Mesendoderm (in vitro differentiated cells): ENCODE measurements at regions not wholly inside any gene's neighbourhood (a gene's known extent, or its start where the extent isn't known, plus 50 kb on each side); places are given as distances from the start of the nearest gene placed in this dataset.

ENCODE experiments used
- DNase-seq: peaks from one replicate; pipeline ENCODE4 v3.0.0; 2013
- H2AK5ac ChIP-seq: 2 replicates; pipeline ENCODE4 v1.6.1; 2013; ENCODE audit warnings: low read length, inconsistent platforms
- H2BK120ac ChIP-seq: 2 replicates; pipeline ENCODE4 v1.6.1; 2013; ENCODE audit warnings: low read depth, mild to moderate bottlenecking, low read length, moderate library complexity, mixed read lengths
- H2BK15ac ChIP-seq: replicated peaks from 2 replicates; pipeline ENCODE4 v1.6.1; 2013; ENCODE audit warnings: low read depth, mild to moderate bottlenecking, moderate library complexity
- H2BK5ac ChIP-seq: 2 replicates; pipeline ENCODE4 v1.6.1; 2013; ENCODE audit warnings: low read length, inconsistent platforms
- H3K18ac ChIP-seq: 2 replicates; pipeline ENCODE4 v1.6.1; 2013; ENCODE audit warnings: mild to moderate bottlenecking, low read length, mixed read lengths
- H3K23ac ChIP-seq: one replicate; pipeline ENCODE4 v1.6.1; 2013; ENCODE audit warnings: low read length
- H3K27ac ChIP-seq: 2 replicates; pipeline ENCODE4 v1.5.1; 2013; ENCODE audit warnings: low read depth, mild to moderate bottlenecking, inconsistent platforms, low read length, moderate library complexity
- H3K27me3 ChIP-seq: 2 replicates; pipeline ENCODE4 v1.6.1; 2013; ENCODE audit warnings: low read length, control low read depth, mild to moderate bottlenecking, inconsistent platforms; ENCODE audit not compliant: insufficient read depth, poor library complexity
- H3K36me3 ChIP-seq: 2 replicates; pipeline ENCODE4 v1.6.1; 2013; ENCODE audit warnings: low read length, inconsistent platforms; ENCODE audit not compliant: control insufficient read depth, insufficient read depth
- H3K4ac ChIP-seq: one replicate; pipeline ENCODE4 v1.6.1; 2013; ENCODE audit warnings: low read depth, mild to moderate bottlenecking, low read length, moderate library complexity
- H3K4me1 ChIP-seq: 2 replicates; pipeline ENCODE4 v1.6.1; 2013; ENCODE audit warnings: low read depth, low read length, inconsistent platforms; ENCODE audit not compliant: control insufficient read depth
- H3K4me2 ChIP-seq: 2 replicates; pipeline ENCODE4 v1.6.1; 2013; ENCODE audit warnings: low read length
- H3K4me3 ChIP-seq: 2 replicates; pipeline ENCODE4 v1.5.1; 2013; ENCODE audit warnings: mild to moderate bottlenecking, low read length
- H3K56ac ChIP-seq: one replicate; pipeline ENCODE4 v1.6.1; 2013; ENCODE audit warnings: low read length
- H3K79me1 ChIP-seq: 2 replicates; pipeline ENCODE4 v1.6.1; 2013; ENCODE audit warnings: low read length, inconsistent platforms
- H3K79me2 ChIP-seq: 2 replicates; pipeline ENCODE4 v1.6.1; 2013; ENCODE audit warnings: mild to moderate bottlenecking, low read length; ENCODE audit not compliant: control insufficient read depth, insufficient read depth
- H3K9ac ChIP-seq: 2 replicates; pipeline ENCODE4 v1.6.1; 2013; ENCODE audit warnings: low read length, inconsistent platforms
- H4K5ac ChIP-seq: one replicate; pipeline ENCODE4 v1.6.1; 2013; ENCODE audit warnings: low read length
- H4K8ac ChIP-seq: one replicate; pipeline ENCODE4 v1.6.1; 2013; ENCODE audit warnings: low read depth, mild to moderate bottlenecking, control low read depth, low read length, moderate library complexity
- WGBS: extraction: QIAGEN DNeasy Blood & Tissue Kit; methylation state at CpG from one replicate; pipeline ENCODE4 v1.1.7; 2013; ENCODE audit warnings: low lambda C conversion rate, missing lambda C conversion rate; ENCODE audit not compliant: insufficient coverage; ENCODE audit errors: extremely low coverage; 5-methylcytosine and 5-hydroxymethylcytosine counted together

DNA sequence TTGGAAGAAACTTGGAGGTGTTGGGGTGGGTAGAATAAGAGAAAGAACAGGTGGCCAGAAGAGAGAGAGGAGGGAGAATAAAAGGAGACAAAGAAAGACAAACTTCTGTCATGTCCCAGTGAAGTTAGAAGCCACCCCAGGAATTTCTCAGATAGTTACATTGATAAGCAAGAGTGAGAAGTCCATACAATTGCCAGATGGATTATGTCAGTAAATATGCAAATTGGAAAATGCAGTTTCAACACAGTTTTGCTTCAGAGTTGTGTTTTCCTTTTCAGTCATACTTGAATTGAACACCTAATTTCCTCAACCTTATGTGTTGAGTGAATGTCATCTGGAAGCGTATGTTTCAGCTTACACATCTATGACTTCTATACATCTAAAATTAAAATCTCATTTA lies 139.2 kb downstream of the RXFP2 start:
- no peak overlapping the region for H3K27ac ChIP-seq
- H4K8ac ChIP-seq: no peak overlapping the region
- no peaks in the 10 kb centered on the region for H3K36me3 ChIP-seq
- no peak overlapping the region for H3K18ac ChIP-seq
- H4K5ac ChIP-seq: no peak overlapping the region
- H3K9ac ChIP-seq: no peak overlapping the region
- H2BK15ac ChIP-seq: no peak overlapping the region
- H3K27me3 ChIP-seq: no peaks in the 10 kb centered on the region
- no peak overlapping the region for H2BK5ac ChIP-seq
- no peaks in the 10 kb centered on the region for H3K4me1 ChIP-seq
- no peak overlapping the region for H3K4me2 ChIP-seq
- H3K23ac ChIP-seq: no peak overlapping the region
- no peak overlapping the region for H3K4me3 ChIP-seq
- H3K79me1 ChIP-seq: no peaks in the 10 kb centered on the region
- no peak overlapping the region for H3K4ac ChIP-seq
- DNase-seq: peak; percentile 52
- H3K56ac ChIP-seq: no peak overlapping the region
- H2AK5ac ChIP-seq: no peak overlapping the region
- H2BK120ac ChIP-seq: no peak overlapping the region
- no CpG with 5 or more reads among the region's 1 CpG for WGBS
- no peaks in the 10 kb centered on the region for H3K79me2 ChIP-seq

DNA sequence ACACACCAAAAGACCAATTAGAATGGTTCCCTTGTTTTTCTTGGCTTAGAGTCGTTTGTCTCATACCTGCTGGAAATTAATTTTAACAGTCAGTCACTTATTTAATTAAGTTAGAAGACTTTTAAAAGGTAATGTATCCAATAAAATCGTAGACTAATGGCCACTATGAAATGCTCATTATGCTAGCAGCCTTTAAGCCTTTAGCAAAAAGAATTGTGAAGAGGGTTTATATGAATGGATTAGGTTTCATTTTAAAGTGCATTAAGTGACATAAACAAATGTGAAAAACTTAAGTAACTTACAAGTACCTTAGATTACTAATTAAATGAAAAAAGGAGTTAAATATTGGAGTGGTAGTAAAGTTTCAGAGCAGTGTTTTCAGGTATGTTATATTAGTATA lies 139.6 kb downstream of the RXFP2 start:
- Histone ChIP-seq H2BK15ac (no peak overlapping the region), H3K4me3 (no peak overlapping the region), H3K79me1 (no peaks in the 10 kb centered on the region), H3K4me1 (no peaks in the 10 kb centered on the region), H3K18ac (no peak overlapping the region), H2BK120ac (no peak overlapping the region), H3K36me3 (no peaks in the 10 kb centered on the region), H3K27me3 (no peaks in the 10 kb centered on the region), H3K9ac (no peak overlapping the region), H2AK5ac (no peak overlapping the region), H3K4me2 (no peak overlapping the region), H4K8ac (no peak overlapping the region), H3K56ac (no peak overlapping the region), H4K5ac (no peak overlapping the region), H3K79me2 (no peaks in the 10 kb centered on the region), H3K27ac (no peak overlapping the region), H3K4ac (no peak overlapping the region), H3K23ac (no peak overlapping the region), H2BK5ac (no peak overlapping the region)
- no peak for DNase-seq
- no CpG with 5 or more reads among the region's 2 CpGs for WGBS

- no peak overlapping the region for H4K5ac ChIP-seq
- H3K4me3 ChIP-seq: no peak overlapping the region
- H3K4me2 ChIP-seq: no peak overlapping the region
- H3K79me2 ChIP-seq: no peaks in the 10 kb centered on the region
- H2BK15ac ChIP-seq: no peak overlapping the region
- no peak overlapping the region for H3K18ac ChIP-seq
- H3K9ac ChIP-seq: no peak overlapping the region
- no peaks in the 10 kb centered on the region for H3K36me3 ChIP-seq
- H3K4me1 ChIP-seq: no peaks in the 10 kb centered on the region
- no peak overlapping the region for H3K4ac ChIP-seq
- WGBS: no CpG with 5 or more reads among the region's 3 CpGs
- no peak overlapping the region for H3K23ac ChIP-seq
- H3K79me1 ChIP-seq: no peaks in the 10 kb centered on the region
- no peak overlapping the region for H4K8ac ChIP-seq
- no peak overlapping the region for H2AK5ac ChIP-seq
- H3K27me3 ChIP-seq: no peaks in the 10 kb centered on the region
- no peak overlapping the region for H3K27ac ChIP-seq
- H2BK5ac ChIP-seq: no peak overlapping the region
- H2BK120ac ChIP-seq: no peak overlapping the region
- no peak for DNase-seq
- no peak overlapping the region for H3K56ac ChIP-seq
Observed at GRCh38 chr13:31880851-31881494, 141.6 kb downstream of the RXFP2 start.

- H3K56ac ChIP-seq: no peak overlapping the region
- no peak for DNase-seq
Observed at GRCh38 chr13:31881495-31881882, 142.2 kb downstream of the RXFP2 start.

DNA sequence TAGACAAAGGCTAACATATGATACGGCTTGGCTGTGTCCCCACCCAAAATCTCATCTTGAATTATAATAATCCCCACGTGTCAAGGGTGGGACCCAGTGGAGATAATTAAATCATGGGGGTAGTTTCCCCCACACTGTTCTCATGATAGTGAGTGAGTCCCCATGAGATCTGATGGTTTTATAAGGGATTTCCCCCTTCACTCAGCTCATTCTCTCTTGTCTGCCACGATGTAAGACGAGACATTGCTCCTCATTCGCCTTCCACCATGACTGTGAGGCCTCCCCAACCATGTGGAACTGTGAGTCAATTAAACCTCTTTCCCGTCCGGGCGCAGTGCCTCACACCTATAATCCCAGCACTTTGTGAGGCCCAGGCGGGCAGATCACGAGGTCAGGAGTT lies 143.5 kb downstream of the RXFP2 start:
- Histone ChIP-seq H3K23ac (no peak overlapping the region), H3K4ac (no peak overlapping the region), H4K5ac (no peak overlapping the region), H2AK5ac (no peak overlapping the region), H3K36me3 (no peaks in the 10 kb centered on the region), H3K56ac (no peak overlapping the region), H3K18ac (no peak overlapping the region), H3K27ac (no peak overlapping the region), H2BK120ac (no peak overlapping the region), H4K8ac (no peak overlapping the region), H3K79me1 (no peaks in the 10 kb centered on the region), H3K27me3 (no peaks in the 10 kb centered on the region), H2BK15ac (no peak overlapping the region), H3K4me2 (no peak overlapping the region), H3K9ac (no peak overlapping the region), H3K79me2 (no peaks in the 10 kb centered on the region), H3K4me1 (no peaks in the 10 kb centered on the region), H3K4me3 (no peak overlapping the region), H2BK5ac (no peak overlapping the region)
- WGBS: no CpG with 5 or more reads among the region's 10 CpGs
- DNase-seq: no peak

More at GRCh38 chr13:31881495-31881882, 142.2 kb downstream of the RXFP2 start:
- no peak overlapping the region for H3K27ac ChIP-seq
- H2AK5ac ChIP-seq: no peak overlapping the region
- no peak overlapping the region for H3K9ac ChIP-seq
- H3K23ac ChIP-seq: no peak overlapping the region
- H3K4me2 ChIP-seq: no peak overlapping the region
- no peak overlapping the region for H4K5ac ChIP-seq
- H2BK120ac ChIP-seq: no peak overlapping the region
- no peaks in the 10 kb centered on the region for H3K79me1 ChIP-seq
- no CpG with 5 or more reads among the region's 3 CpGs for WGBS
- H3K4me3 ChIP-seq: no peak overlapping the region
- H2BK15ac ChIP-seq: no peak overlapping the region
- H3K79me2 ChIP-seq: no peaks in the 10 kb centered on the region
- H3K18ac ChIP-seq: no peak overlapping the region
- H4K8ac ChIP-seq: no peak overlapping the region
- H3K36me3 ChIP-seq: no peaks in the 10 kb centered on the region
- H2BK5ac ChIP-seq: no peak overlapping the region
- H3K27me3 ChIP-seq: no peaks in the 10 kb centered on the region
- no peak overlapping the region for H3K4ac ChIP-seq
- no peaks in the 10 kb centered on the region for H3K4me1 ChIP-seq

GRCh38 chr13:31884556-31884955 lies 145.2 kb downstream of the RXFP2 start:
- Histone ChIP-seq H3K79me2 (no peaks in the 10 kb centered on the region), H3K4me1 (no peaks in the 10 kb centered on the region), H3K9ac (no peak overlapping the region), H3K79me1 (no peaks in the 10 kb centered on the region), H2BK5ac (no peak overlapping the region), H3K4me3 (no peak overlapping the region), H3K36me3 (no peaks in the 10 kb centered on the region), H3K56ac (no peak overlapping the region), H3K4ac (no peak overlapping the region), H3K23ac (no peak overlapping the region), H2AK5ac (no peak overlapping the region), H3K27ac (no peak overlapping the region), H2BK15ac (no peak overlapping the region), H3K4me2 (no peak overlapping the region), H4K8ac (no peak overlapping the region), H2BK120ac (no peak overlapping the region), H3K18ac (no peak overlapping the region), H4K5ac (no peak overlapping the region), H3K27me3 (no peaks in the 10 kb centered on the region)
- WGBS: no CpG with 5 or more reads among the region's 1 CpG
- DNase-seq: no peak
